WTC11 (cell line): ENCODE measurements at regions not wholly inside any gene's neighbourhood (a gene's known extent, or its start where the extent isn't known, plus 50 kb on each side); places are given as distances from the start of the nearest gene placed in this dataset.

Source experiments
- CREB1 ChIP-seq: sonication (generic); formaldehyde crosslinking; IDR thresholded peaks from 2 replicates; pipeline ENCODE4 v1.8.0; 2023; ENCODE audit warnings: mild to moderate bottlenecking, missing genetic modification reagents
- CTCF ChIP-seq: fragments of 200-600 bp; IDR thresholded peaks from 2 replicates; pipeline ENCODE4 v1.8.0; 2022; ENCODE audit warnings: antibody characterized with exemption
- ETV6 ChIP-seq: sonication (generic); formaldehyde crosslinking; IDR thresholded peaks from 2 replicates; pipeline ENCODE4 v1.8.1; 2022; ENCODE audit warnings: mild to moderate bottlenecking, missing genetic modification reagents
- NFE2L1 ChIP-seq: sonication (generic); formaldehyde crosslinking; IDR thresholded peaks from 2 replicates; pipeline ENCODE4 v1.8.1; 2023; ENCODE audit warnings: missing genetic modification reagents
- NFYB ChIP-seq: sonication (generic); formaldehyde crosslinking; conservative IDR thresholded peaks from 2 replicates; pipeline ENCODE4 v1.8.0; 2022; ENCODE audit warnings: low read depth, missing genetic modification reagents
- PRDM15 ChIP-seq: sonication (generic); formaldehyde crosslinking; IDR thresholded peaks from 2 replicates; pipeline ENCODE4 v1.8.0; 2022; ENCODE audit warnings: missing genetic modification reagents
- USF1 ChIP-seq: sonication (generic); formaldehyde crosslinking; IDR thresholded peaks from 2 replicates; pipeline ENCODE4 v1.8.0; 2022; ENCODE audit warnings: mild to moderate bottlenecking, missing genetic modification reagents
- USF2 ChIP-seq: sonication (generic); formaldehyde crosslinking; IDR thresholded peaks from 2 replicates; pipeline ENCODE4 v1.8.1; 2023; ENCODE audit warnings: mild to moderate bottlenecking, missing genetic modification reagents, moderate library complexity
- ZBTB21 ChIP-seq: sonication (generic); formaldehyde crosslinking; IDR thresholded peaks from 2 replicates; pipeline ENCODE4 v1.8.1; 2023; ENCODE audit warnings: mild to moderate bottlenecking, missing genetic modification reagents, borderline replicate concordance
- ZNF317 ChIP-seq: sonication (generic); formaldehyde crosslinking; IDR thresholded peaks from 2 replicates; pipeline ENCODE4 v1.8.1; 2023; ENCODE audit warnings: low read depth, mild to moderate bottlenecking, moderate library complexity, missing genetic modification reagents, borderline replicate concordance
- TF ChIP-seq, protein P1 (sequence below): sonication (generic); formaldehyde crosslinking; IDR thresholded peaks from 2 replicates; pipeline ENCODE4 v1.8.0; 2022; ENCODE audit warnings: mild to moderate bottlenecking, missing genetic modification reagents
- TF ChIP-seq, protein P2 (sequence below): fragments of 250-450 bp; sonication (Bioruptor Pico); IDR thresholded peaks from 2 replicates; pipeline ENCODE4 v1.9.0; 2021; ENCODE audit warnings: moderate library complexity, mild to moderate bottlenecking, inconsistent platforms, borderline replicate concordance
- TF ChIP-seq, protein P3 (sequence below): sonication (generic); formaldehyde crosslinking; conservative IDR thresholded peaks from 2 replicates; pipeline ENCODE4 v1.8.1; 2022; ENCODE audit warnings: mild to moderate bottlenecking, missing genetic modification reagents

DNA sequence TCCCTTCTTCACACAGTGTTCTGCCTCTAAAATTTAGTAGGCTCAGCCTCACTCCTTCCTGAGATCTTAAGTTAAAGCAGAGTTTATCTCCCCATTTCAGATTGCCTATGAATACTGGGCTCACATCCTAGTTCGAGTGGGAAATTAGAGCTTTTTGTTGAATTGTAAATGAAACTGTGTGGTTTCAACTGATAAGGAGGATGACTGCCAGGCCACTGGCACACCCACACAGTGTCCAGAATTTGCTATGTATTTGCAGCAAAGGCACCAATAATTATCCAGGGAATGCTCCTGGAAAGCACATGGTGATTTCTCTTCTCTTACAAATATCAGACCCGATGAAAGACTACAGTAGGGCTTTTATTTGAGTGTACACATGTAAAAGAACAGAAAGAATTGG, 308.1 kb upstream of the COL8A1 start:
- TF ChIP-seq, protein P1, sequence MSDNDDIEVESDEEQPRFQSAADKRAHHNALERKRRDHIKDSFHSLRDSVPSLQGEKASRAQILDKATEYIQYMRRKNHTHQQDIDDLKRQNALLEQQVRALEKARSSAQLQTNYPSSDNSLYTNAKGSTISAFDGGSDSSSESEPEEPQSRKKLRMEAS (CRISPR knock-in tag) = no peak
- TF ChIP-seq CTCF = no peak
- no peak for TF ChIP-seq USF2 (CRISPR knock-in tag)
- TF ChIP-seq NFYB = no peak
- TF ChIP-seq ETV6 (CRISPR knock-in tag) = no peak
- TF ChIP-seq PRDM15 = no peak
- TF ChIP-seq USF1 (CRISPR knock-in tag) = no peak
- TF ChIP-seq ZNF317 = no peak
- TF ChIP-seq CREB1 (CRISPR knock-in tag) = no peak
- TF ChIP-seq NFE2L1 (CRISPR knock-in tag) = no peak
- no peak for TF ChIP-seq ZBTB21 (CRISPR knock-in tag)
- TF ChIP-seq, protein P2, sequence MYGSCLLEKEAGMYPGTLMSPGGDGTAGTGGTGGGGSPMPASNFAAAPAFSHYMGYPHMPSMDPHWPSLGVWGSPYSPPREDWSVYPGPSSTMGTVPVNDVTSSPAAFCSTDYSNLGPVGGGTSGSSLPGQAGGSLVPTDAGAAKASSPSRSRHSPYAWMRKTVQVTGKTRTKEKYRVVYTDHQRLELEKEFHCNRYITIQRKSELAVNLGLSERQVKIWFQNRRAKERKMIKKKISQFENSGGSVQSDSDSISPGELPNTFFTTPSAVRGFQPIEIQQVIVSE (CRISPR knock-in tag) = no peak
- TF ChIP-seq, protein P3, sequence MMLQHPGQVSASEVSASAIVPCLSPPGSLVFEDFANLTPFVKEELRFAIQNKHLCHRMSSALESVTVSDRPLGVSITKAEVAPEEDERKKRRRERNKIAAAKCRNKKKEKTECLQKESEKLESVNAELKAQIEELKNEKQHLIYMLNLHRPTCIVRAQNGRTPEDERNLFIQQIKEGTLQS (CRISPR knock-in tag) = no peak
